Effector memory CD4-positive, alpha-beta T cell (primary cell): ENCODE measurements at regions not wholly inside any gene's neighbourhood (a gene's known extent, or its start where the extent isn't known, plus 50 kb on each side); places are given as distances from the start of the nearest gene placed in this dataset.

ENCODE experiments used
- DNase-seq, 3 donors: peaks; one replicate each; pipeline ENCODE4 v3.0.0-alpha.2; 2020
- H3K27ac ChIP-seq: 2 replicates; pipeline ENCODE4 v1.7.0; 2013; ENCODE audit warnings: mild to moderate bottlenecking, low read length, moderate library complexity; ENCODE audit not compliant: insufficient read depth, poor library complexity, severe bottlenecking
- H3K27me3 ChIP-seq: replicated peaks from 2 replicates; pipeline ENCODE4 v1.7.0; 2013; ENCODE audit warnings: mild to moderate bottlenecking, low read length; ENCODE audit not compliant: insufficient read depth, control insufficient read depth, poor library complexity, severe bottlenecking
- H3K36me3 ChIP-seq: 2 replicates; pipeline ENCODE4 v1.7.0; 2013; ENCODE audit warnings: mild to moderate bottlenecking, low read length, moderate library complexity; ENCODE audit not compliant: control insufficient read depth, insufficient read depth
- H3K4me1 ChIP-seq: 2 replicates; pipeline ENCODE4 v1.7.0; 2013; ENCODE audit warnings: low read length, mild to moderate bottlenecking; ENCODE audit not compliant: control insufficient read depth, insufficient read depth, poor library complexity, severe bottlenecking
- H3K4me3 ChIP-seq: 2 replicates; pipeline ENCODE4 v1.7.0; 2013; ENCODE audit warnings: low read length, low read depth, mild to moderate bottlenecking; ENCODE audit not compliant: insufficient read depth, poor library complexity, severe bottlenecking
- H3K9me3 ChIP-seq: 2 replicates; pipeline ENCODE4 v1.7.0; 2013; ENCODE audit warnings: mild to moderate bottlenecking, low read length, moderate library complexity; ENCODE audit not compliant: control insufficient read depth

DNA sequence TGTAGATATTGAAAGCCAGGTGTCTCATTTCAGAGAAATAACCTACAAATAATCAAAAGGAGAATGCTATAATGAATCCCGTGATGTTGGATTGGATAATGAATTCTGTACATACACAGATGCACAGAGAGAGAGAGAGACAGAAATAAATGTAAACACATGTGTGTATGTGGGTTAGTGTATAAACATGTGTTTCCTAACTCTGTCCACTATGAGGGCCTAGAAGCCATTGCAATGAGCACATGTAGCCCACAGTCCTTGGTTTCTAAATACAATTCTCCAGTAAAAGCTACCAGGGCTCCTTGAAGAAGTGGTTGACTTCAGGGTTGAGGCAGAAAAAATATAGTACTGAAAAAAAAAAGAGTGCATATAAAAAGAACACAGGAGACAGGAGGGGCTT lies 109.5 kb downstream of the INHBB start:
- no peak for DNase-seq
- H3K27ac ChIP-seq, result no peak overlapping the region

DNA sequence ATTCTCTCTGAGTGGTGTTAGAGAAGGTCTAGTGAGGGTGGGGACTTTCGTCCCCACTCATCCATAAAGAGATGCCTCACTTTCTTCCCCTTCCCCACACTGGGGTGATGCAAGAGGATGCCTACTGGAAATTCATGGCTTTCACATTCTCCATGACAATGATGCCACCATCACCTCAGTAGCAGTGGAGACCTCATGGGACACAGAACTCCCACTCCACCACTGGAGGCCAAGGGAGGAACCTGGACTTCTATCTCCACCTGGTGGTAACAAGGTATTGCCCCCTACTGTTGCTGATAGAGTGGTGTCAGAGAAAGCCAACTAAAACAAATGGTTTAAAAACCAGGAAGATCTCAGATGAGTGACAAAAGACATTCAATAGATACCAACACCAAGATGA lies 110.9 kb downstream of the INHBB start:
- H3K4me3 ChIP-seq, result no peak overlapping the region
- no peak for DNase-seq
- no peaks in the 10 kb centered on the region for H3K9me3 ChIP-seq
- no peak overlapping the region for H3K27ac ChIP-seq
- no peaks in the 10 kb centered on the region for H3K4me1 ChIP-seq
- no peaks in the 10 kb centered on the region for H3K27me3 ChIP-seq
- H3K36me3 ChIP-seq, result no peaks in the 10 kb centered on the region

More for the DNA sequence above, 109.5 kb downstream of the INHBB start:
- no peaks in the 10 kb centered on the region for H3K4me1 ChIP-seq
- H3K27me3 ChIP-seq, result no peaks in the 10 kb centered on the region
- no peaks in the 10 kb centered on the region for H3K9me3 ChIP-seq
- no peaks in the 10 kb centered on the region for H3K36me3 ChIP-seq
- H3K4me3 ChIP-seq, result no peak overlapping the region

DNA sequence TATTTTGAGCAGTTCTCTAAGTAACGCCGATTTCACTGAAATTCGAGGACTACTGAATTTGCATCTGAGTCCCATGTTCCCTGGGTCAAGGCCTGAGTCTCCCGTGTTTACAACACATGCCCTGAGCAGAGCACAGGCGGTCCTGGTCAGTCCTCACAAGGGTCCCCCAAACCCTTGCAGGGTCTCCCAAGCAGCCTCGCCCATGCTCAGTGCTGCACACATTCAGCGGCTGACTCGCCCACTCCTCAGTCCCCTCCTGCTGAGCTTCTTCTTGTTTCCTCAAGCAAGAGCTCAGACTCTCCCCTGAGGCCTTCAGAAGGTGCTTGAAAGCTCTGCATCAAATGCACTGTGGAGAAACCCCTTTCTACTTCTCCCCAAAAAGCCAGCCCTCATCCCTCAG lies 114.6 kb downstream of the INHBB start:
- no peak for DNase-seq
- no peaks in the 10 kb centered on the region for H3K27me3 ChIP-seq
- no peak overlapping the region for H3K4me3 ChIP-seq
- H3K4me1 ChIP-seq, result no peaks in the 10 kb centered on the region
- H3K36me3 ChIP-seq, result no peaks in the 10 kb centered on the region
- H3K27ac ChIP-seq, result no peak overlapping the region
- no peaks in the 10 kb centered on the region for H3K9me3 ChIP-seq

DNA sequence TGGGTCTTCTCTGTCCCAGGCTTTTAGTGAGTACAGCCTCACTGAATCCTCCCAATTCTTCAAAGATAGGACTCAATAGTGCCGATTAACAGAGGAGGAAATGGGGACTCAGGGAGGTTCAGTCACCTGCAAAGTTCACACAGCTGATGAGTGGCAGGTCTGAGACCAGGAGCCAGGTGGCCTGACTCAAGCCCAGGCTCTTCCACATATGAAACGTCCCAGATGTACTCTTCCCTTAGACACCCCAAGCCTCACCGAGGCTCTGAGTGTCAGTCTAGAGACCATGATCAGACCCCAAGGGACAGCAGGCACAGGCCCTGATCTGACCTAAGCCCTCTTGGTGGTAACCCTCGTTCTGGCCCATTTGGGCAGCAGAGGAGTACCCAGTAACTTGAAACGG lies 115.2 kb downstream of the INHBB start:
- Histone ChIP-seq H3K9me3 (no peaks in the 10 kb centered on the region), H3K27me3 (no peaks in the 10 kb centered on the region), H3K27ac (no peak overlapping the region), H3K4me3 (no peak overlapping the region), H3K4me1 (no peaks in the 10 kb centered on the region), H3K36me3 (no peaks in the 10 kb centered on the region)
- DNase-seq, result no peak

DNA sequence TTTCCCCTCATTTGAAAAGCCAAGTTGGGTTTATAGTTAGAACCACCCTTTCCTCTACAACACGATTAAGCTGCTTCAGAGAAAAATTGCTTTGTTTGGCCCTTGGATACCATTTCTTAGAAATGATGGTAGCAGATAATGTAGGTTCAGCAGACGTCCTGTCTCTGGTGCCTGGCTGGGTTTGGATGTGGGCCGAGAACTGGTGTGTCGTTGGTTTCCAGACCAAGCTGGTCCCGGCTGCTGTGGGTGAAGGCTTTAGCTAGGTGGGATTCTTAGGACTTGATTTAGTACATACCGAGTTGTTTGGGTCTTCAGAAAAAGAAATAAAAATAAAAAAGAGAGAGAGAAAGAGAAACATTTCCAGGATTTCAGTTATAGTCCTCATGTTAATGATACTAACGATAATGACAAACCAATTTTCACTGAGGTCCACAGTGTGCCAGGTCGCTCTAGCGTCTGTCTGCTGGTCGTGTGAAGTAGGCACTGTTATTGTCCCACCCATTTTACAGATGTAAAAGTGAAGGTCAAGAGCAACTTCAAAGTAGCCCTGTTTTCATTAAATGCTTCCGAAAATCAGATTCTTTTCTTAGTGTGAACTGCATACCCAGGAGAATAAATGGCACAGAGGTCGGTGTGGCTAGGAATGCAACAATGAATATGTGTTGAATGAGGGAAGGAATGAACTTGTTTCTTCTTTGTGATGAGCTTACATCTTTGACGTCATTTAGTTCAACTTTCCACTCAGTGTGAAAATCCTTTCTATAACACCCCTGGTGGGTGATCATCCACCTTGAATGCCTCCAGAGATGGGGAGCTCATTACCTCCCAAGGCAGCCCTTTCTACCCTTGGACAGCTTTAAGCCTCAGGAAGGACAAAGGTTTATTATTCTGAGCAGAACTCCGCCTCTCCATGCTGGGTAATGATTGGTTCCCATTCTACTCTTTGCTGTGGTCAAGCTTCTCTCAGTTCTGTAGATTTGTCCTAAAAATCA lies 115.9 kb downstream of the INHBB start:
- DNase-seq, result no peak

DNA sequence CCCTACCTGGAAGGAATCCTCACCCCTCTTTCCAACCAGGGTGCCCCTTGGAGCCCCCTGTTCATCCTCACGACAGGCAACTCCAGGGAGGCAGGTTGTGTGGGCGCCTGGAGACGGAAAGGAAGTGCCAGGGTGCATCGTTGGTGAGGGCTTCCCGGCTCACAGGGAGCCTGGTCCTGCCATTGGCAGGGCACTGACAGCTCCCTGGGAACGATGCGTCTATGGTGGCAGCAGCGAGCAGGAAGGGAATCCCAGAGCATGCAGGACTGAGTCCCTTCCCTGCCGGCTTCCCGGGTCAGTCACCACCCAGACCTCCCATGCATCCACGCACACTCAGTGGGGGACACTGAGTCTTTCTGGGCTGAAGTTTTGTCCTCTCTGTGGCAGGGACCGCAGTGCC lies 117.6 kb downstream of the INHBB start:
- H3K27me3 ChIP-seq, result no peaks in the 10 kb centered on the region
- H3K36me3 ChIP-seq, result no peaks in the 10 kb centered on the region
- H3K4me1 ChIP-seq, result no peaks in the 10 kb centered on the region
- H3K4me3 ChIP-seq, result no peak overlapping the region
- H3K9me3 ChIP-seq, result no peaks in the 10 kb centered on the region
- no peak overlapping the region for H3K27ac ChIP-seq
- no peak for DNase-seq

More for the DNA sequence above, 115.9 kb downstream of the INHBB start:
- H3K4me3 ChIP-seq, result no peak overlapping the region
- no peaks in the 10 kb centered on the region for H3K36me3 ChIP-seq
- H3K27ac ChIP-seq, result no peak overlapping the region
- H3K9me3 ChIP-seq, result no peaks in the 10 kb centered on the region
- no peaks in the 10 kb centered on the region for H3K4me1 ChIP-seq
- no peaks in the 10 kb centered on the region for H3K27me3 ChIP-seq

DNA sequence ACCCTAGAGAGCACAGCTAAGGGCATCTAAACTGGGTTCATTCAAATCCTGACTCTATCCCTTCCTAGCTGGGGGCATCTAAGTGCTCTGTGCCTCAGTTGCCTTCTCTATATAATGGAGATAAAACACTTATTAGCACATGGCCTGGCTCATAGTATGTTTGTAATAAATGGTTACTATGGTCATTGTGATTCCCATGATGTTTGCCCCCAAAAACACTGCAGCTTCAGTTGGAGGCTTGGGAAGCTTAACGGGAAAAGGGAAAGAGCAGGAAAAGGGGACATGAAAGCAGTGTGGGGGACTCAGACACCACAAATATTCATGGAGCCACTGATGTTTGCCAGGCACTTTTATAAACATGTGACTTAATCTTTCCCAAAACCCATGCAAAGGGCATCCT lies 118.1 kb downstream of the INHBB start:
- H3K27ac ChIP-seq, result no peak overlapping the region
- no peaks in the 10 kb centered on the region for H3K36me3 ChIP-seq
- H3K4me1 ChIP-seq, result no peaks in the 10 kb centered on the region
- DNase-seq, result no peak
- H3K27me3 ChIP-seq, result no peaks in the 10 kb centered on the region
- no peak overlapping the region for H3K4me3 ChIP-seq
- no peaks in the 10 kb centered on the region for H3K9me3 ChIP-seq

DNA sequence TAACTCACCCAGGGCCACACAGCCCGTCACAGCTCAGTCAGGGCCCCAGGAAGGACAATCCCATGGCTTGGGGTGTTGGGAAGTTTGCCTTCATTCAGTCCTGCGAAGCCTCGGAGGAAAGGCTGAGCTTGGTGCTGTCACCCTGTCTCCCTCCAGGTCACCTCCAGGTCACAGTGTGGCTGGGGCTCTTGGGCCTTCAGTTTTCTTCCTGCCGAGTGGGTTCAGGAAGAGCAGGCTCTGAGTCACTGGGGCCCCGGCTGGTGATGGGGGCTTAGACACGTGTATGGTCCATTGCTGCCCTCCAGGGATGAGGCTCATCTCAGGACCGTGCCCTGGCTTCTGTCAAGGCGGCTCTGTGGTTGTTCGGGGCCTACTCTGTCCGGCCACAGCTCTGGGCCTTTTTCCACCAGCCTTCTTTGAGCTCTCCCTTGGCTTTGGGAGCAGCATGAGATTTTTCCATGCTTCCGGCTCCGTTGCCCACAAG lies 118.6 kb downstream of the INHBB start:
- Histone ChIP-seq H3K4me1 (no peaks in the 10 kb centered on the region), H3K4me3 (no peak overlapping the region), H3K36me3 (no peaks in the 10 kb centered on the region), H3K27me3 (no peaks in the 10 kb centered on the region), H3K27ac (no peak overlapping the region), H3K9me3 (no peaks in the 10 kb centered on the region)
- no peak for DNase-seq

DNA sequence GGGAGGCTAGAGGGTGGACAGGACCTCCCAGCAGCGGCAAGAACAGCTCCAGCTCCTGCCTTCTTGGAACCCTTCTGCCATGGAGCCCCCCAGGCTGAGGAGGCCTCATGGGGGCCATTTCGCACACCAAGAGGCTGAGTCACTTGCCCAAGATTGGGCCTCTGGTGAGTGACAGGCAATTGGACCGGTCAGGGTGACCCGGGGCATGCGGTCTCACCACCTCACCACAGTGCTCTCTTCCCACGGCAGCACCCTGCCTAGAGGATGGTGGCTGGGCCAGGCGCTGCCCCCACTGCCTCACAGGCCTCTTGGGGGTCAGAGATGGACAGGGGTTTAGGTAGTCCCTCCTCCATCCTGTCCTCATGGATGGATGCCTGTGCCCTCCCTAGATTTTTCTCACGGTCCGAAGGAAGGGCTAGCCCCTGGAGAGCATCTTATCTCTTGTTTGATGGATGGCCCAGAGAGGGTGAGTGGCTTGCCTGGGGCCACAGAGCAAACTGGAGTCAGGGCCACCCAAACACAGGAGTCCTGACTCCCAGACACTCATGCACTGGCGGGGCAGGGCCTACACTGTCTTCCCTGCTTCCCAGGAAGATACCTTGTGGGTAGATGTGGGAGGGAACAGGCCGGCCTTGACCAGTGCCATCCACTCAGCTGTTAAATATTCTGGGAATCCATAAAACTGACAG lies 119.2 kb downstream of the INHBB start:
- Histone ChIP-seq H3K4me3 (no peak overlapping the region), H3K4me1 (no peaks in the 10 kb centered on the region), H3K9me3 (no peaks in the 10 kb centered on the region), H3K27me3 (no peaks in the 10 kb centered on the region), H3K27ac (no peak overlapping the region), H3K36me3 (no peaks in the 10 kb centered on the region)
- no peak for DNase-seq

DNA sequence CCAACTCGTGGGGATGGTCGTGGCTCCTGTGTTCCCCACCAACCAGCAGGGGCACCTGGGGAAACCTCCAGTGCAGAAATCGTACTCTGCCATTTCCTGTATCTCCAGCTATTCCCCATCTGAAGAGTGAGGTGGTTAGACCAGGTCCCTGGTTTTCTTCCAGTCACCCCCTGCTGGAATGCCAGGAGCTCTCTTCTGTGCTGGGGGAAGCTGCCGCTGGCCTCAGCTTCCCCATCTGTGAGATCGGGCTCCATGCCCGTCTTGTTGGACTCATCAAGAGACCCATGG lies 119.7 kb downstream of the INHBB start:
- no peaks in the 10 kb centered on the region for H3K27me3 ChIP-seq
- no peaks in the 10 kb centered on the region for H3K9me3 ChIP-seq
- no peaks in the 10 kb centered on the region for H3K4me1 ChIP-seq
- H3K36me3 ChIP-seq, result no peaks in the 10 kb centered on the region
- no peak for DNase-seq
- H3K4me3 ChIP-seq, result no peak overlapping the region
- H3K27ac ChIP-seq, result no peak overlapping the region
